ENCODE measurements at regions not wholly inside any gene's neighbourhood (a gene's known extent, or its start where the extent isn't known, plus 50 kb on each side); places are given as distances from the start of the nearest gene placed in this dataset.

DNA sequence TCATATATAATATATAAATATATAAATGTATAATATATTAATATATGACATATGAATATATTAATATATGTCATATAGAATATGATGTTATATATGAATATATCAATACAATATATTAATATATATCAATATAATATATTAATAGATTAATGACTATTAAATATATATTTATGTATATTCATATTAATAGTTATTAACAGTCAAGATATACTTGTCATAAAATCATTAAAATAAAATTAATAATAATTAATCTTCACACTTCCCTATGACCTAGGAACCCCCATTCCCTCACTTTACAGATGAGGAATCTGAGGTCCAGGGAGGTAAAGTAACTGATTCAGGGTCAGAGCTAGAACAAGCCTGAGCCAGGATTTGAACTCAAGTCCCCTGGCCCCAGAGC lies 70.6 kb upstream of the SLC6A11 start:
- no peak overlapping the region for H3K27ac ChIP-seq (ENCODE audit: low read depth, low read length, poor library complexity, severe bottlenecking)
- H3K36me3 ChIP-seq (ENCODE audit: insufficient read depth, low read length, poor library complexity, severe bottlenecking), result no peaks in the 10 kb centered on the region
- intact Hi-C loops (cut with micrococcal nuclease; ENCODE audit: unreplicated experiment), result no loop called here
- TF ChIP-seq EZH2 (IDR thresholded peaks at IDR 0.05; ENCODE audit: borderline replicate concordance, low read depth, low read length, poor library complexity, severe bottlenecking) (no peak), CTCF (conservative IDR thresholded peaks at IDR 0.05; ENCODE audit: low read depth, low read length) (no peak)
- H3K4me1 ChIP-seq (ENCODE audit: insufficient read depth, low read length, poor library complexity, severe bottlenecking), result no peaks in the 10 kb centered on the region
- H3K9me3 ChIP-seq (ENCODE audit: low read depth, low read length, poor library complexity, severe bottlenecking), result no peaks in the 10 kb centered on the region
- no TSS peak for BruUV-seq (replicated peaks)
- ChIA-PET POLR2A (ENCODE audit: low non-redundant PET) (no interaction called here), CTCF (no interaction called here)
- no peak for DNase-seq (ENCODE audit: low spot score)
- no peak overlapping the region for H3K4me3 ChIP-seq (ENCODE audit: low read depth, low read length, poor library complexity, severe bottlenecking)
- H3K27me3 ChIP-seq (replicated peaks; ENCODE audit: insufficient read depth, low read depth, low read length, poor library complexity), result peaks cover 17% of the 10 kb centered on the region

DNA sequence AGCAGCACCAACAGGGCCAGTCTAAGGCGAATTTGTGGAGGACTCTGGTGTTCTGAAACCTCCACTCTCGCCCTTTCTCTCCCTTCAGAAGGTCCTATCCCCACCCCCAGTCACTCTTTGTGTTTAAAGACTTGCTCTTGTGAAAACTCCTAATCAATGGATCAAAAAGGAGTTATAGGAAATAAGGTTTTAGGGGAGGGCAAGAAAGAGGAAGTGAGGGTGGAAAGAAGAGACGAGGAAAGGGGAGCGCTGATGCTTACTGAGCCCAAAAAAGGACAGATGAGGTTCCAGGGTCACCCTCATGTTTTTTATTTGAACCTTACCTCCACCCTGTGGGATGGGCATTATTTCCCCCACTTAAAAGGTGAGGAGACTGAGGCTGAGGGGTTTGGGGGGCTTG lies 70.0 kb upstream of the SLC6A11 start:
- Histone ChIP-seq H3K27me3 (replicated peaks; ENCODE audit: insufficient read depth, low read depth, low read length, poor library complexity) (peaks cover 17% of the 10 kb centered on the region), H3K4me1 (ENCODE audit: insufficient read depth, low read length, poor library complexity, severe bottlenecking) (no peaks in the 10 kb centered on the region), H3K36me3 (ENCODE audit: insufficient read depth, low read length, poor library complexity, severe bottlenecking) (no peaks in the 10 kb centered on the region), H3K4me3 (ENCODE audit: low read depth, low read length, poor library complexity, severe bottlenecking) (no peak overlapping the region), H3K27ac (ENCODE audit: low read depth, low read length, poor library complexity, severe bottlenecking) (no peak overlapping the region), H3K9me3 (ENCODE audit: low read depth, low read length, poor library complexity, severe bottlenecking) (no peaks in the 10 kb centered on the region)
- no peak for TF ChIP-seq CTCF (conservative IDR thresholded peaks at IDR 0.05; ENCODE audit: low read depth, low read length)
- no peak for TF ChIP-seq EZH2 (IDR thresholded peaks at IDR 0.05; ENCODE audit: borderline replicate concordance, low read depth, low read length, poor library complexity, severe bottlenecking)
- POLR2A ChIA-PET (ENCODE audit: low non-redundant PET), result no interaction called here
- no peak for DNase-seq (ENCODE audit: low spot score)
- intact Hi-C loops (cut with micrococcal nuclease; ENCODE audit: unreplicated experiment), result no loop called here
- no TSS peak for BruUV-seq (replicated peaks)
- CTCF ChIA-PET, result no interaction called here

DNA sequence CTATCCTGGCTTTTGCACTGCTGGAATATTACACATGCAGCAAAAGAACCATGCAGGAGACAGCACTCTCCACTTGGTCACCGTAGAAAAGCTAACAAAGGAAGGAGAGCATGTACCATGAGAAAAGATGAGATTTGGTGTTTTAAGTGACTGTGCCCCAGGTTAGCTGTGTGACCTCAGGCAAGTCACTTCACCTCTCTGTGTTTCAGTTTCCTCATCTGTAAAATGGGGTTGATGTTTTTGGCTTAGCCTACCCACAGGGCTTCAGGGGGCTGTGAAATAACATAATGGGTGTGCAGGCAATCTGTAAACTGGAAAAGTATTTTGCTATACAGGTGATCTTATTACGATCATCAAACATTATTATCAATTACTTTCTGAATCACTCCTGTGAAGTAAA lies 69.3 kb upstream of the SLC6A11 start:
- H3K36me3 ChIP-seq (ENCODE audit: insufficient read depth, low read length, poor library complexity, severe bottlenecking), result no peaks in the 10 kb centered on the region
- no peaks in the 10 kb centered on the region for H3K9me3 ChIP-seq (ENCODE audit: low read depth, low read length, poor library complexity, severe bottlenecking)
- H3K4me3 ChIP-seq (ENCODE audit: low read depth, low read length, poor library complexity, severe bottlenecking), result no peak overlapping the region
- no peak for TF ChIP-seq CTCF (conservative IDR thresholded peaks at IDR 0.05; ENCODE audit: low read depth, low read length)
- no peak for TF ChIP-seq EZH2 (IDR thresholded peaks at IDR 0.05; ENCODE audit: borderline replicate concordance, low read depth, low read length, poor library complexity, severe bottlenecking)
- CTCF ChIA-PET, result no interaction called here
- H3K27ac ChIP-seq (ENCODE audit: low read depth, low read length, poor library complexity, severe bottlenecking), result no peak overlapping the region
- no peaks in the 10 kb centered on the region for H3K4me1 ChIP-seq (ENCODE audit: insufficient read depth, low read length, poor library complexity, severe bottlenecking)
- peaks cover 20% of the 10 kb centered on the region for H3K27me3 ChIP-seq (replicated peaks; ENCODE audit: insufficient read depth, low read depth, low read length, poor library complexity)
- intact Hi-C loops (cut with micrococcal nuclease; ENCODE audit: unreplicated experiment), result no loop called here
- POLR2A ChIA-PET (ENCODE audit: low non-redundant PET), result no interaction called here
- no TSS peak for BruUV-seq (replicated peaks)
- no peak for DNase-seq (ENCODE audit: low spot score)

All from A673 (cell line).